ENCODE measurements at regions not wholly inside any gene's neighbourhood (a gene's known extent, or its start where the extent isn't known, plus 50 kb on each side); places are given as distances from the start of the nearest gene placed in this dataset.

- H3K27me3 ChIP-seq, result no peaks in the 10 kb centered on the region
- H3K4me1 ChIP-seq (ENCODE audit: insufficient read depth), result no peaks in the 10 kb centered on the region
- no peaks in the 10 kb centered on the region for H4K20me1 ChIP-seq (ENCODE audit: insufficient read depth, poor library complexity, severe bottlenecking)
- no peak overlapping the region for H2AFZ ChIP-seq
- no peak for DNase-seq (ENCODE audit: low spot score)
- 95% methylated on average over 1 of the region's 1 CpG for WGBS (ENCODE audit: low lambda C conversion rate, missing lambda C conversion rate)
- no peaks in the 10 kb centered on the region for H3K79me2 ChIP-seq
- H3K9me3 ChIP-seq (ENCODE audit: low read depth), result no peaks in the 10 kb centered on the region
- no peaks in the 10 kb centered on the region for H3K9me2 ChIP-seq (replicated peaks; ENCODE audit: insufficient read depth)
- H3K4me2 ChIP-seq, result no peak overlapping the region
- H3K4me3 ChIP-seq, result no peak overlapping the region
- TF ChIP-seq, protein P1, sequence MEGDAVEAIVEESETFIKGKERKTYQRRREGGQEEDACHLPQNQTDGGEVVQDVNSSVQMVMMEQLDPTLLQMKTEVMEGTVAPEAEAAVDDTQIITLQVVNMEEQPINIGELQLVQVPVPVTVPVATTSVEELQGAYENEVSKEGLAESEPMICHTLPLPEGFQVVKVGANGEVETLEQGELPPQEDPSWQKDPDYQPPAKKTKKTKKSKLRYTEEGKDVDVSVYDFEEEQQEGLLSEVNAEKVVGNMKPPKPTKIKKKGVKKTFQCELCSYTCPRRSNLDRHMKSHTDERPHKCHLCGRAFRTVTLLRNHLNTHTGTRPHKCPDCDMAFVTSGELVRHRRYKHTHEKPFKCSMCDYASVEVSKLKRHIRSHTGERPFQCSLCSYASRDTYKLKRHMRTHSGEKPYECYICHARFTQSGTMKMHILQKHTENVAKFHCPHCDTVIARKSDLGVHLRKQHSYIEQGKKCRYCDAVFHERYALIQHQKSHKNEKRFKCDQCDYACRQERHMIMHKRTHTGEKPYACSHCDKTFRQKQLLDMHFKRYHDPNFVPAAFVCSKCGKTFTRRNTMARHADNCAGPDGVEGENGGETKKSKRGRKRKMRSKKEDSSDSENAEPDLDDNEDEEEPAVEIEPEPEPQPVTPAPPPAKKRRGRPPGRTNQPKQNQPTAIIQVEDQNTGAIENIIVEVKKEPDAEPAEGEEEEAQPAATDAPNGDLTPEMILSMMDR (IDR thresholded peaks at IDR 0.05; ENCODE audit: poor library complexity), result no peak
- no peak for TF ChIP-seq EZH2phosphoT487 (IDR thresholded peaks at IDR 0.05; ENCODE audit: low read depth, severe bottlenecking, unreplicated experiment)
- TF ChIP-seq EZH2 (IDR thresholded peaks at IDR 0.05; ENCODE audit: borderline replicate concordance), result no peak
- no peak overlapping the region for H3K27ac ChIP-seq
- H3K36me3 ChIP-seq (replicated peaks; ENCODE audit: insufficient read depth, low read depth), result no peaks in the 10 kb centered on the region
Observed at GRCh38 chr11:103648670-103649400, 387.6 kb upstream of the DDI1 start.

DNA sequence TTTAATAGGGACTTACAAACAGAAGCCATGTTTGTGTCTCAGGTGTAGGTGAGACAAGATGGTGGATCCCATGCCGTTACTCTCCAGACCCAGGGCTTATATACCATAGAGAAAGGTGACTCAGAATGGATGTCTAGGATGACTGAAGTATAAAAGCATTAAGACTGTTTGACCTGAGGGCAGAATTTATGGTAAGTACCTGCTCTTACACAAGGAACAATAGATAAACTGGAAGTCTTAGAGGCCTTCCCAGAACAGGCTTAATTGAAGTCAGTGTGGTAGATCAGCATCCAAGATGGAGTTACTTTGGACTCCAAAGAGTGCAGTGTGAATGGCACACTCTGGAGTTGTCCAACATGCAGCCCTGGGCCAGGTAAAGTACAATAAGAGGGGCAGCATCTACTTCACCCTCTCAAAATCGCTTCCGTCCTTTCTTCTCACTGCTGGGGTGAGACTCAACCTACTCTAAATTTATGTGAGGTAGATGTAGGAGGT lies 387.0 kb upstream of the DDI1 start:
- H3K4me3 ChIP-seq, result no peak overlapping the region
- no peaks in the 10 kb centered on the region for H3K9me2 ChIP-seq (replicated peaks; ENCODE audit: insufficient read depth)
- no peak overlapping the region for H3K4me2 ChIP-seq
- no peaks in the 10 kb centered on the region for H3K9me3 ChIP-seq (ENCODE audit: low read depth)
- TF ChIP-seq, protein P1 (IDR thresholded peaks at IDR 0.05; ENCODE audit: poor library complexity), result no peak
- TF ChIP-seq EZH2phosphoT487 (IDR thresholded peaks at IDR 0.05; ENCODE audit: low read depth, severe bottlenecking, unreplicated experiment), result no peak
- no peak for TF ChIP-seq EZH2 (IDR thresholded peaks at IDR 0.05; ENCODE audit: borderline replicate concordance)
- DNase-seq (ENCODE audit: low spot score), result no peak
- no peaks in the 10 kb centered on the region for H3K36me3 ChIP-seq (replicated peaks; ENCODE audit: insufficient read depth, low read depth)
- H4K20me1 ChIP-seq (ENCODE audit: insufficient read depth, poor library complexity, severe bottlenecking), result no peaks in the 10 kb centered on the region
- H3K4me1 ChIP-seq (ENCODE audit: insufficient read depth), result no peaks in the 10 kb centered on the region
- WGBS (ENCODE audit: low lambda C conversion rate, missing lambda C conversion rate), result 94% methylated on average over 3 of the region's 3 CpGs
- no peaks in the 10 kb centered on the region for H3K79me2 ChIP-seq
- no peak overlapping the region for H3K27ac ChIP-seq
- H2AFZ ChIP-seq, result no peak overlapping the region
- H3K27me3 ChIP-seq, result no peaks in the 10 kb centered on the region

DNA sequence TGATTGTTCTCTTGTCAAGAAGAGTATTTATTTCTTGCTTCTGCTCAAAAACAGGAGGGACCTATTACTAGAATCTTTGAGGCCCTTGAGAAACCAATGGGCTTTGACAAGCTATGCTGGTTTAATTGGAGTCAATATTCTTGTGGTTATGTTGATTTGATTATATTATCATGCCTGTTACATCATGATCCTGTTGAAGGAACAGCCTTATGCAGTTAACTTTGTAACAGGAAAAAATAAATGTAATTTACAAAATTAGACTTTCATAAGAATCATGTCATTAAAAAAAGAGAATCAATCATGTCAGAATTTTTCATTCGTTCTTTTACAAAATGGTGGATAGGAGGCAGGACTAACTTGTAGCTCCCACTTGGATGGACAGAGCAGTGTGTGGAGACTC lies 386.1 kb upstream of the DDI1 start:
- Histone ChIP-seq H3K36me3 (replicated peaks; ENCODE audit: insufficient read depth, low read depth) (no peaks in the 10 kb centered on the region), H3K4me2 (no peak overlapping the region), H3K4me3 (no peak overlapping the region), H3K9me2 (replicated peaks; ENCODE audit: insufficient read depth) (no peaks in the 10 kb centered on the region), H4K20me1 (ENCODE audit: insufficient read depth, poor library complexity, severe bottlenecking) (no peaks in the 10 kb centered on the region), H3K27ac (no peak overlapping the region), H3K79me2 (no peaks in the 10 kb centered on the region), H2AFZ (no peak overlapping the region), H3K27me3 (no peaks in the 10 kb centered on the region), H3K9me3 (ENCODE audit: low read depth) (no peaks in the 10 kb centered on the region), H3K4me1 (ENCODE audit: insufficient read depth) (no peaks in the 10 kb centered on the region)
- 91% methylated on average over 1 of the region's 1 CpG for WGBS (ENCODE audit: low lambda C conversion rate, missing lambda C conversion rate)
- TF ChIP-seq, protein P1 (IDR thresholded peaks at IDR 0.05; ENCODE audit: poor library complexity), result no peak
- no peak for TF ChIP-seq EZH2 (IDR thresholded peaks at IDR 0.05; ENCODE audit: borderline replicate concordance)
- no peak for TF ChIP-seq EZH2phosphoT487 (IDR thresholded peaks at IDR 0.05; ENCODE audit: low read depth, severe bottlenecking, unreplicated experiment)
- DNase-seq (ENCODE audit: low spot score), result no peak
